ENCODE measurements at regions not wholly inside any gene's neighbourhood (a gene's known extent, or its start where the extent isn't known, plus 50 kb on each side); places are given as distances from the start of the nearest gene placed in this dataset.

GRCh38 chr20:11377761-11378160 is 539.9 kb upstream of the BTBD3 start:
- no peak for DNase-seq

- DNase-seq = no peak
These were observed 539.4 kb upstream of the BTBD3 start for GRCh38 chr20:11378252-11378651.

GRCh38 chr20:11379257-11380011 is 538.3 kb upstream of the BTBD3 start:
- no peak for DNase-seq

GRCh38 chr20:11380283-11380682 is 537.4 kb upstream of the BTBD3 start:
- DNase-seq = no peak

GRCh38 chr20:11387189-11387754 is 530.4 kb upstream of the BTBD3 start:
- no peak for DNase-seq

- no peak for DNase-seq
These were observed 528.5 kb upstream of the BTBD3 start for GRCh38 chr20:11389186-11389585.

- no peak for DNase-seq
These were observed 526.1 kb upstream of the BTBD3 start for GRCh38 chr20:11391591-11391990.

GRCh38 chr20:11394145-11394833 is 523.4 kb upstream of the BTBD3 start:
- no peak for DNase-seq

GRCh38 chr20:11395581-11395980 is 522.1 kb upstream of the BTBD3 start:
- no peak for DNase-seq

- DNase-seq = no peak
These were observed 515.7 kb upstream of the BTBD3 start for GRCh38 chr20:11401988-11402387.

GRCh38 chr20:11403711-11404110 is 514.0 kb upstream of the BTBD3 start:
- no peak for DNase-seq

GRCh38 chr20:11406877-11407276 is 510.8 kb upstream of the BTBD3 start:
- no peak for DNase-seq

GRCh38 chr20:11409561-11409960 is 508.1 kb upstream of the BTBD3 start:
- no peak for DNase-seq

GRCh38 chr20:11411765-11412164 is 505.9 kb upstream of the BTBD3 start:
- no peak for DNase-seq

- DNase-seq = no peak
These were observed 490.7 kb upstream of the BTBD3 start for GRCh38 chr20:11426948-11427347.

- DNase-seq = no peak
These were observed 488.5 kb upstream of the BTBD3 start for GRCh38 chr20:11429168-11429567.

- no peak for DNase-seq
These were observed 487.7 kb upstream of the BTBD3 start for GRCh38 chr20:11429889-11430519.

GRCh38 chr20:11430652-11431051 is 487.0 kb upstream of the BTBD3 start:
- DNase-seq = no peak

- no peak for DNase-seq
These were observed 486.1 kb upstream of the BTBD3 start for GRCh38 chr20:11431621-11432020.

- no peak for DNase-seq
These were observed 485.3 kb upstream of the BTBD3 start for GRCh38 chr20:11432407-11432806.

- no peak for DNase-seq
These were observed 481.4 kb upstream of the BTBD3 start for GRCh38 chr20:11436113-11436905.

GRCh38 chr20:11437090-11437489 is 480.6 kb upstream of the BTBD3 start:
- DNase-seq = no peak

All from COR-L47 (cell line).